ENCODE measurements at regions not wholly inside any gene's neighbourhood (a gene's known extent, or its start where the extent isn't known, plus 50 kb on each side); places are given as distances from the start of the nearest gene placed in this dataset.

- in situ Hi-C loops (cut with HindIII; ENCODE audit: low sequenced_read_pairs), result no loop called here
- DNase-seq (ENCODE audit: low read depth, low spot score), result no peak
- no peak for TF ChIP-seq CTCF (IDR thresholded peaks at IDR 0.05; ENCODE audit: low read depth, low read length)
- H3K4me3 ChIP-seq (ENCODE audit: low read depth, low read length), result no peak overlapping the region
Measured at GRCh38 chr5:173755319-173755718, 132.8 kb upstream of the CPEB4 start.

- no peak for DNase-seq (ENCODE audit: low read depth, low spot score)
- no peak for TF ChIP-seq CTCF (IDR thresholded peaks at IDR 0.05; ENCODE audit: low read depth, low read length)
- in situ Hi-C loops (cut with HindIII; ENCODE audit: low sequenced_read_pairs), result no loop called here
- H3K4me3 ChIP-seq (ENCODE audit: low read depth, low read length), result no peak overlapping the region
Measured at GRCh38 chr5:173757403-173758209, 130.5 kb upstream of the CPEB4 start.

- in situ Hi-C loops (cut with HindIII; ENCODE audit: low sequenced_read_pairs), result no loop called here
- TF ChIP-seq CTCF (IDR thresholded peaks at IDR 0.05; ENCODE audit: low read depth, low read length), result no peak
- H3K4me3 ChIP-seq (ENCODE audit: low read depth, low read length), result no peak overlapping the region
- no peak for DNase-seq (ENCODE audit: low read depth, low spot score)
Measured at GRCh38 chr5:173758676-173759075, 129.5 kb upstream of the CPEB4 start.

- TF ChIP-seq CTCF (IDR thresholded peaks at IDR 0.05; ENCODE audit: low read depth, low read length), result no peak
- no peak for DNase-seq (ENCODE audit: low read depth, low spot score)
- no peak overlapping the region for H3K4me3 ChIP-seq (ENCODE audit: low read depth, low read length)
- in situ Hi-C loops (cut with HindIII; ENCODE audit: low sequenced_read_pairs), result no loop called here
Measured at GRCh38 chr5:173759691-173760090, 128.5 kb upstream of the CPEB4 start.

GRCh38 chr5:173760461-173761177 is 127.5 kb upstream of the CPEB4 start:
- no peak overlapping the region for H3K4me3 ChIP-seq (ENCODE audit: low read depth, low read length)
- DNase-seq (ENCODE audit: low read depth, low spot score), result no peak
- in situ Hi-C loops (cut with HindIII; ENCODE audit: low sequenced_read_pairs), result no loop called here
- no peak for TF ChIP-seq CTCF (IDR thresholded peaks at IDR 0.05; ENCODE audit: low read depth, low read length)

GRCh38 chr5:173761178-173761513 is 127.0 kb upstream of the CPEB4 start:
- DNase-seq (ENCODE audit: low read depth, low spot score), result no peak
- in situ Hi-C loops (cut with HindIII; ENCODE audit: low sequenced_read_pairs), result no loop called here
- H3K4me3 ChIP-seq (ENCODE audit: low read depth, low read length), result no peak overlapping the region
- no peak for TF ChIP-seq CTCF (IDR thresholded peaks at IDR 0.05; ENCODE audit: low read depth, low read length)

Data from astrocyte of the spinal cord (primary cell).